Activated B cell treated with CpG ODN at 0.5 μM for 24 hours (primary cell): ENCODE measurements at regions not wholly inside any gene's neighbourhood (a gene's known extent, or its start where the extent isn't known, plus 50 kb on each side); places are given as distances from the start of the nearest gene placed in this dataset.

Experiments
- ATAC-seq: fragments of 200-7000 bp; cut with Tn5 transposase; one replicate; pipeline ENCODE4 v1.10.0; 2021; ENCODE audit warnings: low read depth, mild to moderate bottlenecking, moderate library complexity
- CTCF ChIA-PET: fragments of 350-600 bp; sonication (Branson Sonifier 250); formaldehyde crosslinking; loops from one replicate; lab custom pipeline; 2021; ENCODE audit warnings: antibody characterized with exemption; lab: Charles Lee
- POLR2A ChIA-PET: fragments of 350-600 bp; sonication (Branson Sonifier 250); formaldehyde crosslinking; loops from one replicate; lab custom pipeline; 2021; ENCODE audit warnings: antibody characterized with exemption; lab: Charles Lee
- DNase-seq: peaks from one replicate; pipeline ENCODE4 v3.0.0; 2022
- H3K27ac Mint-ChIP-seq: one replicate; pipeline ENCODE4 v1.8.0; 2020; ENCODE audit warnings: mixed read lengths
- H3K27me3 Mint-ChIP-seq: one replicate; pipeline ENCODE4 v1.8.0; 2021; ENCODE audit warnings: mixed read lengths
- H3K36me3 Mint-ChIP-seq: one replicate; pipeline ENCODE4 v1.8.0; 2021; ENCODE audit warnings: low read depth, mixed read lengths
- H3K4me1 Mint-ChIP-seq: one replicate; pipeline ENCODE4 v1.8.0; 2021; ENCODE audit warnings: mixed read lengths
- H3K4me3 Mint-ChIP-seq: one replicate; pipeline ENCODE4 v1.8.0; 2020; ENCODE audit warnings: mild to moderate bottlenecking, mixed read lengths
- H3K9me3 Mint-ChIP-seq: one replicate; pipeline ENCODE4 v1.8.0; 2020; ENCODE audit warnings: mixed read lengths
- intact Hi-C: fragments of 100-400 bp; cut with micrococcal nuclease; formaldehyde crosslinking; loops from one replicate; pipeline ENCODE4 v1.15.1; 2024
- TF ChIP-seq, protein P1 (sequence below): fragments of 200-600 bp; IDR thresholded peaks from one replicate; pipeline ENCODE4 v1.8.0; 2022; ENCODE audit warnings: antibody characterized with exemption, mild to moderate bottlenecking

DNA sequence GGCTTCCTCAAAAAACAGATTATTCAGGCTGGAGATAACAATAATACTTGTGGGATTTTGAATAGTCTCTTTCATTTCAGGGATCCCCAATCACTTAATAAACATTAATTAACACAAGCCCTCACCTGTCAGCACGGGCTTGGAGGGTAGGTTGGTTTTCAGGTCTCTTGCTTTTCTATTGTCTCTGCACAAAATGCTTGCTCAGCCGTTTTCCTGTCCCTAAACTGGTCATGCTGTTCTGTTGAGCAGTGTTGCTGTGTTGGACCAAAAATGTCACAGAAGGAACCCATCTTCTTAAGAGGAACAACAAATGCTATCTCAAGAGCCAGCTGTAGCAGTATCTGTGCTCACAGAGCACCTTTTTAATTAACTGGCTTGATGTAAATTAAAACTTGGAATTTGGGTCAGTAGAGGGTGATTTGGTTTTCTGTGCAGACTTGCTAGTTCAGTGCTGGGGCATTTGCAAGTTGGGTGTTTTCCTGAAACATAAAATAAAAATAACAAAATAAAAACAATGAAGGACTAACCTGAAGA lies 231.8 kb upstream of the CRY1 start:
- ChIA-PET CTCF (no interaction called here), POLR2A (no interaction called here)
- Mint-ChIP-seq H3K9me3 (no peaks in the 10 kb centered on the region), H3K27ac (no peak overlapping the region), H3K4me3 (no peak overlapping the region), H3K36me3 (no peaks in the 10 kb centered on the region), H3K4me1 (peaks cover 17% of the 10 kb centered on the region), H3K27me3 (peaks cover 47% of the 10 kb centered on the region)
- DNase-seq (no peak), ATAC-seq (no peak)
- intact Hi-C loops, result no loop called here
- TF ChIP-seq, protein P1, sequence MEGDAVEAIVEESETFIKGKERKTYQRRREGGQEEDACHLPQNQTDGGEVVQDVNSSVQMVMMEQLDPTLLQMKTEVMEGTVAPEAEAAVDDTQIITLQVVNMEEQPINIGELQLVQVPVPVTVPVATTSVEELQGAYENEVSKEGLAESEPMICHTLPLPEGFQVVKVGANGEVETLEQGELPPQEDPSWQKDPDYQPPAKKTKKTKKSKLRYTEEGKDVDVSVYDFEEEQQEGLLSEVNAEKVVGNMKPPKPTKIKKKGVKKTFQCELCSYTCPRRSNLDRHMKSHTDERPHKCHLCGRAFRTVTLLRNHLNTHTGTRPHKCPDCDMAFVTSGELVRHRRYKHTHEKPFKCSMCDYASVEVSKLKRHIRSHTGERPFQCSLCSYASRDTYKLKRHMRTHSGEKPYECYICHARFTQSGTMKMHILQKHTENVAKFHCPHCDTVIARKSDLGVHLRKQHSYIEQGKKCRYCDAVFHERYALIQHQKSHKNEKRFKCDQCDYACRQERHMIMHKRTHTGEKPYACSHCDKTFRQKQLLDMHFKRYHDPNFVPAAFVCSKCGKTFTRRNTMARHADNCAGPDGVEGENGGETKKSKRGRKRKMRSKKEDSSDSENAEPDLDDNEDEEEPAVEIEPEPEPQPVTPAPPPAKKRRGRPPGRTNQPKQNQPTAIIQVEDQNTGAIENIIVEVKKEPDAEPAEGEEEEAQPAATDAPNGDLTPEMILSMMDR, result no peak

DNA sequence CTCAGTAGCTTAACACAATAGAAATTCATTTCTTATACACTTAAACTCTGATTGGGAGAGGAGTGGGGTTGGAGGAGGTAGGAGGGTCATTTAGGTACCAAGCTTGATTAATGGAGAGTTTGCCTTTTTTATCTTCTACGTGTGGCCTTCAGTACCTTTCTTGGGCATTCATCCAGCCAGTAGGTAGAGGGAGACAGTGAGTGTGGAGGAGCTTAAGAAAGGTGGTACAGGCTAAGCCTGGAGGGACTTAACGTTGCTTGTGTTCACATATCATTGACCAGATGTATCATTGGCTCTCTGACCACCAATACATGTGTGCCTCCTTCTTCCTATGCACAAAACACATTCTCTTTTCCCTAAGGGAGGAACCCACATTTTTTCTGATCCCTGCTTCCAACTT lies 232.9 kb upstream of the CRY1 start:
- Mint-ChIP-seq H3K27ac (no peak overlapping the region), H3K4me3 (no peak overlapping the region), H3K4me1 (peaks cover 7% of the 10 kb centered on the region), H3K36me3 (no peaks in the 10 kb centered on the region), H3K27me3 (peaks cover 45% of the 10 kb centered on the region), H3K9me3 (no peaks in the 10 kb centered on the region)
- POLR2A ChIA-PET, result no interaction called here
- TF ChIP-seq, protein P1, result no peak
- ATAC-seq, result no peak
- intact Hi-C loops, result no loop called here
- CTCF ChIA-PET, result no interaction called here
- no peak for DNase-seq

DNA sequence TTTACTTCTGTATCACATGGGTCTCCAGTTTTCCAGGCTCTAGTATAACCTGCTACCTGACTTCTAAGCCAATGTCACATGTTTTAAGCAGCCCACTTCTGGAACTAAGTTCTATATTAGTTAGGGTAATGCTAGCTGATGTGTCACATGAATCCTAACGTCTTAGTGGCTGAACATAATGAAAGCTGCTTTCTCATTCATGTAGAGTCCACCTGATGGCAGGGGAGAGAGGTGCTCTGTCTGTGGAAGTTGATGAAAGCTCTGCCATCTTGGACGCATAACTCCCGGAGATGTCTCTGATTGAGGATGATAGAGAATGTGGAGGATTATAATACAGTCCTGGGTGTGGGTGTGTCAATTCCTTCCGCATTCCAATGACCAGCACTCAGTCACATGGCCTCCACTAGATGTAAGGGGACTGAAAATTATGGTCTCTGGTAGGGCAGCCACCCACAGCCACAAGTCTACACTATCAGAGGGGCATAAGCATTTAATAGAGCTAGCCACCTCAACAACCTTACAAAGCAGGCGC lies 234.4 kb upstream of the CRY1 start:
- TF ChIP-seq, protein P1, result no peak
- ATAC-seq (no peak), DNase-seq (no peak)
- Mint-ChIP-seq H3K27ac (no peak overlapping the region), H3K9me3 (no peaks in the 10 kb centered on the region), H3K36me3 (no peaks in the 10 kb centered on the region), H3K4me3 (no peak overlapping the region), H3K27me3 (peaks cover 35% of the 10 kb centered on the region), H3K4me1 (no peaks in the 10 kb centered on the region)
- CTCF ChIA-PET, result no interaction called here
- POLR2A ChIA-PET, result no interaction called here
- intact Hi-C loops, result no loop called here

DNA sequence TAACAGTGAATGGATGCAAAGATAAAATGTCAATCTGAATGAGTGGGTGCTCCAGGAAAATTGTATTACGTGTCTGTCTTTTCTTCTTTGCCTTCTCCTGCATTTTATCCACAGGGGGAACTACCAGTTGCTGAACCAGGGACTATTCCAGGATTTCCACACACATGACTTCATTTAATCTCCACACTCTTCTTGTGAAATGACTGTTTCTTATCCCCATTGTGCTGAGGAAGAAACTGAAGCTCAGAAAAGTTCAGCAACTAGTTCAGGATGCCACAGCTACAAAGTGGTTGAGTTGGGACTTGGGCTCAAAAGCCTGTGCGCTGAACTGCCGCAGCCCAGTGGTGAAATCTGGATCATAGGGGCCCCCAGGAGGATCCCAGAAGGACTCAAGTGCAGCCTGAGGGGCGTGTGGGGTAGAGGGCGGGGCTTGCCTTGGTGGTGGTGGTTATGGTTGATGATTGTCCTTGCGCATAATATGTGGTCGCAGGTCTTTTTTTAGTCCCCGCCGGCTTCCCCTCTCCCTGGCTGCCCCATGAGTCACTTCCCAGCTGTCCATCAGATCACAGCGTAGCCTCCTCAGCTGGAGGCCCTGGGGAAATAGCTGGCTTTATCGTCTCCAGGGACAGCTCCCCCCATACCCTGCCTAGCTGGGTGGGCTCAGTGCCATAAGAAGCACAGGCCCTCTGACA lies 235.2 kb upstream of the CRY1 start:
- ATAC-seq (no peak), DNase-seq (no peak)
- no peaks in the 10 kb centered on the region for H3K4me1 Mint-ChIP-seq
- CTCF ChIA-PET, result no interaction called here
- no peaks in the 10 kb centered on the region for H3K36me3 Mint-ChIP-seq
- intact Hi-C loops, result no loop called here
- H3K27ac Mint-ChIP-seq, result no peak overlapping the region
- H3K27me3 Mint-ChIP-seq, result peaks cover 30% of the 10 kb centered on the region
- POLR2A ChIA-PET, result no interaction called here
- TF ChIP-seq, protein P1, result no peak
- H3K4me3 Mint-ChIP-seq, result no peak overlapping the region
- H3K9me3 Mint-ChIP-seq, result no peaks in the 10 kb centered on the region

DNA sequence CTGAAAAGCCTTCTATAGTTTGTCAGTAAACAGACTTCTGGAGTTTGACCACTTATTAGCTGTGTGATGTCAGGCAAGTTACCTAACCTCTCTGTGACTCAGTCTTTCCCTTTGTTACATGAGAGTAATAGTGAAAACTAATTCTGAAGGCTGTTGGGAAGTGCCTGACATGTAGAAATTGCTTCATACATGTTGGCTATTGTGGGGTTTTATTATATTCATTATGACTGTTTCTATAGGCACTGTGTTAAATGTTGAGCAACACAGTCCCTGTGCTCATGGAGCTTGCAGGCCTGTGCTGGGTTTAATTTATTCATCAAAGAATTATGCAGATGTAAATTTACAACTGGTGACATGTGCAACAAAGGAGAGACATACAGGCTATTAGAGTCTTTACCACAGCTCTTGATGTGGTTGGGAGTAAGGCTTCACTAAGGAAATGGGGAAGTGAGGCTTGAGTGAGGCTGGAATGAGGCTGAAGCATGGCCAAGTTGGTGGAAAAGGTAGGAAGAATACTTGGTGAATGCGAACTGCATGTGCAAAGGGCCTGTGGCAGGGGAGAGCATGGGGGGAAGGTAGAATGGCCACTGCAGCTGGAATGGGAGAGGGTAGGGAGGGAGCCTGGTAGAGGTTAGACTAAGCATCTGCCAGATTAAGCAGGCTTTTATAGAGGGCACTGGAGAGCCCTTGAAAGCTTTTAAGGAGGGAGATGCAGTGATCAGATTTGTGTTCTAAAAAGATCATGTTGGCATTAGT lies 236.4 kb upstream of the CRY1 start:
- POLR2A ChIA-PET, result no interaction called here
- peaks cover 32% of the 10 kb centered on the region for H3K27me3 Mint-ChIP-seq
- no peaks in the 10 kb centered on the region for H3K36me3 Mint-ChIP-seq
- TF ChIP-seq, protein P1, result no peak
- ATAC-seq (no peak), DNase-seq (no peak)
- intact Hi-C loops, result no loop called here
- CTCF ChIA-PET, result no interaction called here
- no peaks in the 10 kb centered on the region for H3K4me1 Mint-ChIP-seq
- no peaks in the 10 kb centered on the region for H3K9me3 Mint-ChIP-seq
- no peak overlapping the region for H3K27ac Mint-ChIP-seq
- no peak overlapping the region for H3K4me3 Mint-ChIP-seq
